HG02981 (cell line): ENCODE measurements at regions not wholly inside any gene's neighbourhood (a gene's known extent, or its start where the extent isn't known, plus 50 kb on each side); places are given as distances from the start of the nearest gene placed in this dataset.
A peak's percentile ranks its signal among the peaks of the same experiment; 100 is the strongest.

ENCODE experiments used
- ATAC-seq: cut with Tn5 transposase; IDR thresholded peaks from one replicate; pipeline ENCODE4 v1.9.1; 2021; ENCODE audit warnings: mild to moderate bottlenecking, moderate library complexity; ENCODE audit not compliant: unreplicated experiment

DNA sequence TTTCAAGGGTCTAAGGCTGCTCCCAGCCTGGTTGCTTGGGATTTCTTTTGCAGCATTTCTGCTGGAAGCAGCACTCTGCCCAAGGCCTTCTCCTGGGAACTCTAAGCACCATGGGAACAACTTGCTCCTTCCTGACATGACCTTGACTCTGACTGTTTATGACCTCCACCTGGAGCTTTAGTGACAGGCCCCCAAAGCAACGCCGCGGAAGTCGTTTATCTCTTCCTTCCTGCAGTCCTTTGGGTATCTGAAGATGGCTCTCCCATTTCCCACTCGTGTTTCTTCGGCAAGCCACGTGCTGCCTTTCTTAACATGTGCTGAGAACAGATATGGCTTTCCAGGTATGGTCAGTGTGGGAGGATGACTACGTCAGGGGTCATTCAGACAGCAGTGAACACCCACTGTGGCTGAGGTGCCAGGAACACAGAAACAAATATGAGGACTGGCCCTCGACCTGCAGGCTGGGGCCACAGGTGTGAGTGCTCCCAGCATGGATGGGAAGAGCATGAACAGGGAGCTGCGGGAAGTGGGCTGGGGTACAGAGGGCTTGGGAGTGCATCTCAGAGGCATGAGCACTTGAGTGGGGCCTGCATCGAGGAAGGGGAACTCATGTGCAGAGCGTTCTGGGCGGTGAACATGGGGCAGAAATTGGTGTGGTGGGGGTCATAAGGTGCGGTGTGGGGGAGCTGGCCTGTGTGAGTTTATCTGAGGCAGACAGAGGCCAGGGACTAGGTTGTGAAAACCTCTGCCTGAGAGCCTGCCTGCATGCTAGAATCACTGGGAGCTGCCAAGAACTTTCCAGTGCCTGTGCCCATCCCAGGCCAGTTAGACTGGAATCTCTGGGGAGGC, 140.5 kb downstream of the TSN start:
- no peak for ATAC-seq

DNA sequence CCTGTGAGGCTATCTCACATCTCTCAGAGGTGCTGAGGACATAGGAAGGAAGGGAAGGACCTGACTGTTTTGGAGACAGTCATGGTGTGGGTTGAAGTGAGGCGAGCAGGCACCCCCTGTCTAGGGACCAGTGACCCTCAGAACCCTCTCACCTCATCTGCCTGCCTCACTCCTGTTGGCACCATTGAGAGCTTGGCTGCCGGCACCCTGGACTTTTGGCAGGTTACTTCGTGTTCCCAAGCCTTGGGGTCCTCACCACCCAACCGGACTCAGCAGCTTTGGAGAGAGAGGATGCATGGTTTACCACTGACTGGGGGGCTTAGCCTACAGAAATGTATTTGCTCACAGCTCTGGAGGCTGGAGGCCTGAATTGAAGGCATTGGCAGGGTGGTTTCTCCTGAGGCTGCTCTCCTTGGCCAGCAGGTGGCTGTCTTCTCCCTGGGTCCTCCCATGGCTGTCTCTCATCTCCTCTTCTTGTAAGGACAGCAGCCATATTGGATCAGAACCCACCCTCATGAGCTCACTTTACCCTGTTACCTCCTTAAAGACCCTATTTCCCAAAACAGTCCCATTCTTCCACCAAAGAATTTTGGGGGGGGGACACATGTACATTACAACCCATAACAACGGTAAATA, 142.0 kb downstream of the TSN start:
- ATAC-seq = peak; percentile 85

DNA sequence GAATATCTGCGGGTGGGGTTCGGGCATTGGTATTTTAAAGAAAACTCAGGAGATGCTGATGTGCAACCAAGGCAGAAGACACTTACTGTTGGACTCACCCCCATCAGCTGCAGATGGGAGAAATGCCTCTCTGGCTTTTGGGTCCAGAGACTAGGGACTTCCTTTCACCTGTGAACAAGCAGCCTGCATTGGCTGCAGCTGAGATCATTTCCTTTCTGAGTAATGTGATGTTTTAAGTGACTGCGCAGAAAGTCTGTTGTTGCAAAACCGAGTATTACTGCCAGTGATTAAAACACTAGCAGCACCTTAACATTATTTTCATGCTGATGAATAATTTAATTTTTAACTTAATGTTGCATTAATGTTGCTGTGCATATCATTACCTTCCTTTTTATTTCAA, 143.0 kb downstream of the TSN start:
- ATAC-seq = no peak

DNA sequence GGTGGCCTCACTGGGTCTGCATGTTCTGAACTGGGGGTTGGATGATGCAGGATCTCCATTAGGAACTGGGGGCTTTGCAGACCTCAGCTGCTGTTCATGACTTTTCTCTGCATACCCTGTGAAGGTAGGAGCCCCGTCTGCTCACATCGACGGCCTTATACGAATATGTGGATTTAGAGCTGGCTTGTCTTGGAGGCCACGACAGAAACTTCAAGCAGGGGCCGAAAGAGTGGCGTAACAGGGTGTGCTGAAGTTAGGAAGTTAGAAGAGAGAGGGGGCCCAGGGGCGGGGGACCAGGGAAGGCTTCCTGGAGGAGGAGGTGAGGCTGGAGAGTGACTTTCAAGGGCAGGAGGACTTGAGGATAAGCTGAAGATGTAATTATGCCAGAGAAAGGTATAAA, 144.9 kb downstream of the TSN start:
- ATAC-seq = no peak

DNA sequence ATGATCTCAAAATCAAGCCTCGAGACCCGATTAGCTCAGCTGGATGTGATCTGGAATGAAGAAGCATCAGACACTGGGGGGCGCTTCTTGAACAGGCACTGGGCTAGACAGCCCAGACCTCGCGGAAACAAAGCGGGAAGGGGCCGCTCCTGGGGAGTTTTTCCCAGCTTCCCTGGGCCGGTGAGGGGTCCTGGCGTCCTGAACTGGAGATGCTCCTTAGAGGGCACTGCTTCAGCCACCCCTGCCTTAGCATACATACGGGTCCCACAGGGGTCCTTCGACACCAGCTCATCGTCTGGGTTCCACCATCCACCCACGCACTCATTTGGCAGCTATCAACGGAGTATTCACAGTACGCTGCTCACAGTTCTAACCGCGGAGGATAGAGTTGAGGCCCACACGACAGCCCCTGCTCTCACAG, 146.7 kb downstream of the TSN start:
- ATAC-seq = no peak

DNA sequence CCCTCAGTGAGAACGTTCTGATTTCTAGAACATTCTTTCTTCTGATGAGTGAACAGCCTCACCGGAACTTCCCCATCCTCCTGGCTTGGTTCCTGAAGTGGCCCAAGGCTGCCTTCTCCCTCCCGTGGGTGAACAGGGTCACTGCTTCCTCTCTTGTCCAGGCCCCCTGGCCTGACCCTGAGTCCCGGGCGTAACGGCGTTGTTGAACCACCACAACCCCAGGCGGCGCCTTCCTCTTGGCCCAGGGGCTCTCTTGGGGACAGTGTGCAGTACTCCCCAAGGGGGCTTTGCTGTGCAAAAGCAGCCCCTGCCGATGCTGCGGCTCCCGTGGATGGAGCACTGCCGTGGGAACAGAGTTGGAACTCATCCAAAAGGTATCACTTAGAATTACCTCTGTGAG, 147.2 kb downstream of the TSN start:
- ATAC-seq = no peak

DNA sequence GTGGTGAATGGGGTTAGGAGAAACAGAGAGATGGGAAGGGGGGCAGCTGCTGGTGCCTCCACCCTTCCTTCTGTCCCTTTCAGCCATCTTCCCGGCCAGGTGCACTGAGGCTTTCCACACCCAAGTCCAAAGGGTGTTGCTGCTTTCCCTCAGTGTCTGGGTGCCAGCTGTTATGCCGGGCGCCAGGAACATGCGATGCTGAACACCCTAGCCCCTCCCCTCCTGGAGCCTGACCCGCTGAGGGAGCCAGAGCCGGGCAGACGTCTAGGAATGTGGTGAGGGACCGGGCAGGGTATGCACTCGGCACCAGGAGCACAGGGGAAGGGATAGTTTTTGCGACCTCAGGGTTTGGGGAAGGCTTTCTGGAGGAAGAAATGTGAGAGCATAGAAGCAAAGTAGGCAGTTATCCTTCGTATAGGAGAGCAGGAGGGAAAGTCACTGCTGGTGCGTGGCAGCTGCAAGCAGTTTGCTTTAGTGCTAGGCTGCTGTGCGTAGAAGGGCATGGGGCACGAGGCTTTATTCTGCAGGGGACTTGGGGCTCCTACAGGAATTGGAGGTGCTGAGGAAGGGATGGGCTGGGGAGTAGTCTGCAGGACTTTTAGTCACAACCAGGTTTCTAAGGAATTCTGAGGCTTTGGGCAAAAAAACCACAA, 147.7 kb downstream of the TSN start:
- no peak for ATAC-seq

DNA sequence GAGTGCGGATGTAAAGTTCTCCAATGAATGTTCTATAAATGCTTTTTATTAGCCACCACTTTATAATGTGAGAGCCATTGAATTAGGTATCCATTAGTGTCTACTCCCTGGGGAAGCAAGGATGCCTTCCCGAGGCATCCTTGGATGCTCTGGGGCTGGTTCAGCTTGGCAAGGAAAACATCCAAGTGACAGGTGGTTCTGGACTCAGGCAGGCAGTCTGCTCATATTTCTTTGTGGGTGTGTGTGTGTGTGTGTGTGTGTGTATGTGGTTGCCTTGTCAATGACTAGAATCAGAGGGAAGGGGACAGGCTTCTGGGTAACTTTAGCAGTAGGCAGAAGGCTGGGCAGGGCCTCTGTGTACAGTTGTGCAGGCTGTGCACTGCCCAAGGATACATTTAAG, 149.2 kb downstream of the TSN start:
- ATAC-seq = no peak

DNA sequence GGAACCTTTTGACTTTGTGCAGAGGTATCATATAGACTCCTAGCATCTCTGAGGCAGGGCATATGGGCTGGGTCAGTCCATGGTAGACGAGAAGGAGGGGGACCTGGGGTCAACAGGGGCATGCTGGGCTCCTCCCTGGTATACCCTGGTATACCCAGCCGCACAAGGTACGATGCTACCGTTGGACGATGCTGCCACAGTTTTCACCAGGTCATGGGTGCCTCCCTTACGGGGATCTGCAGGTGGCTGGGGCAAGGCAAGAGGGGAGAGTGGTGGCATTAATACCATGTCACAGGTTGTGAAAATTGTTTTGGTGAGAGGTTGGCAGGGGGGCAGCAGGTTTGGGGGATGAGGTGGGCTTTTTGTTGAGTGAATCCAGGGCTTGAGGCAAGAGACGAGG, 149.8 kb downstream of the TSN start:
- ATAC-seq = no peak

DNA sequence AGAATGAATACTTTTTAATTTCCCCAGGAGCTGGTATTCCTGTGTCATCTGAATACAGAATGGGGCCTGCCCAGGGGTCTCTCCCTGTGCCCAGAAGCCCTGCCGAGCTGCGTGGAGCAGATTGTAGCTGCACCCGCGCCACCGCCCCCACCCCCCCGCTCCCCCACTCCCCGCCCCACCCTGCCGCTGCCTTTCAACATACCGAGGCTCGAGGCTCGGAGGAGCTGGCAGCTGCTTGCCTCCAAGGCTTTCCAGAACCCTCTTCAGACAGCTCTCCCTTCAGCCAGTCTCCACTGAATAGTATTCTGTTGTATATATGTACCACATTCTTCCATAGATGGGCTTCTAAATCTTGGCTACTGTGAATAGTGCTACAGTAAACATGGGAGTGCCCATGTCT, 150.7 kb downstream of the TSN start:
- ATAC-seq = no peak

DNA sequence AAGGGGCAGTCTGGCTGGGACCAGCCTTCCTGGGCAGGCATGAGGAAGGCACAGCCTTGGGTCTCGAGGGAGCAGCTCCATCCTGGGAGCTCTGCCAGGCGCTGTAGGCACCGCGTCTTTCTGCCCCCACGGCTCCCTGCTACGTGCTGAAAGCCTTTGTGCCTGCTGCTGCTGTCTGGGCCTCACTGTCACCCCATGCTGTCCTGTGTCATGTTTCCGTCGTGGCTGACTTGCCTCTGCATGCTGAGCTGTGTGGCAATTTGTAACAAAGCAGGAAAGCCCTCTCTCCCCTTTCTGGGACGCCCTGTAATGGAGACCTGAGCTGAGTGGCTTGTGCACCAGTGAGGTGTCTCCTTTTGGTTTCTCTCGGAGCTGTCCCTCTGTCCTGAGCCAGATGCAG, 152.5 kb downstream of the TSN start:
- no peak for ATAC-seq

DNA sequence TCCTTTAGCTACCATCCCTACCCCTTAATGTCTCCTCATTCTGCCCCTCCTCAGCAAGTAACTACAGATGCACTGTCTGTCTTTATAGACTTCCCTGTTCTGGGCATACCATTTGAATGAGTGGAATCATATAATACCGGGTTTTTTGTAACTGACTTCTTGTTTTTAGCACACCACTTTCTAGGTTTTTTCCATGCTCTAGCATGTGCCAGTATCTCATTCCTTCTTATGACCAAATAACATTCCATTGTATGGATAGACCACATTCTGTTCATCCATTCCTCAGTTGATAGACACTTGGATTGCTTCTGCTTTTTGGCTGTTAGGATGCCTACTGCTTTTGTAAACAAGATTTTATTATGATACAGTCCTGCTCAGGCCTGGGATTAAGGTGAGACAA, 154.7 kb downstream of the TSN start:
- ATAC-seq = no peak

DNA sequence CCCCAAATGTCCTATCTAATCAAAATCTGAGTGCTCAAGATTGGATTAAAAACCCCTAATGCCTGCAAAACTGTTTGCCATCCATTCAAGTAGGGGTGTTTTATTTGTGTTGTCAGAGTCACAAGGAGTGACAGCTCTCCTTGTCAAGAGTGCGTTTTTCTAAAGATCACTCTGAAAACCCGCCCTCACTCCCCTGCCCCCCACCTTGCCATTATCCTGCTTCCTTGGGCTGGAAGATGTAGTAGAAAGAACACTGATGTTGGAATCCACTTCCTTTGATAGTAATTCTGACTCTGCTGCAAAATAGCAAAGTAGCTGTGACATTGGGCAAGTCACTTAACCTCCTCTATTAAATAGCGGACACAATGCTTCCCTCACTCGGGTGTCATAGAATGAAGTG, 155.6 kb downstream of the TSN start:
- ATAC-seq = no peak

DNA sequence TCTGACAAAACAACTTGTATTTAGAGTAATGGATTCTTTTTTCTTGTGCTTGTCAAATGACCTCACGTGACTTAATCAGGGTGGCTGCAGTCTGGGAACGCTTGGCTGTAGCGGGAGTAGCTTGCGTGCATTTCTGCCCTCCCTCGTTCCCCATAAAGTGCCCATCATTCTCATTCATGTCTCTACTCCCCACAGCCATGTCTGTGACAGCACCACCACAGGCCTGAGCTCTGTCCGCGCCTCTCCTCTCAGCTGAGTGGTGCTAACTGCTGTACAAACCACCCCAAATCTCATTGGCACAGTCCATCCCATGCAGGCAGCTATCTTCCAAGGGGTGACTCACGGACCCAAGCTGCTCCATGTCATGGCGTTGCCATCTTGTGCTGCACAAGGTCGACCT, 161.7 kb downstream of the TSN start:
- no peak for ATAC-seq

DNA sequence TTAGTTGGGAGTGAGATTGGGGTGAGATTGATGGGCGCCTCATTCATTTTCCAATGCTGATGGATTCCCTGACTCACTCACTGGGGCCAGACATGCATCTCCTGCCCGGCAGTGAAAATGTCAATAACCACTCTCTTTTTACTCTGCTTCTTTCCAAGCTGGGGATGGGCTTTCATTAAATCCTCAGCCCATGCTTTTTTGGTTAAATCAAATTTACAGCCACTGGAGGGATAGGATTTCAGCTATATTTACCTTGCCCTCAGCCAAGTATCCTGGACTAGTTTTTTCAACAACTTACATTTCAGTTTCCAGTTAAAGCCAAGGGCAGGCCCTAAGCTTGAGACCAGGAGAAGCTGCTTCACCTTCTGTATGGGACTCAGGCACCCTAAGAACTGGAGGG, 162.8 kb downstream of the TSN start:
- ATAC-seq = no peak

DNA sequence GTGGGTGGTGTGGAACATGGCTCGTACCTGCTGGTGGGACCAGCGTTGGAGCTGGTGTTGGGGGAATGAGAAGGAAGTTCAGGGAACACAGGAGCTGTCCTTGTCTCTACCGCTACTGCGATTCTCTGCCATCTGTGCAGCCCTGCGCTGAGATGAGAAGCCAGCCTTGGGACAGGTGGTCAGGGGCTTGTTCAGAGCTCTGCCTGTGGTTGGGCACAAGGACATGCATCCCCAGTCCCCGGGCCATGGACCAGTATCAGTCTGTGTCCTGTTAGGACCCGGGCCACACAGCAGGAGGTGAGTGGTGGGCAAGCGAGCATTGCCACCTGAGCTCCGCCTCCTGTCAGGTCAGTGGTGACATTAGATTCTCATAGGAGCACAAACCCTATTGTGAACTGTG, 164.4 kb downstream of the TSN start:
- ATAC-seq = no peak

DNA sequence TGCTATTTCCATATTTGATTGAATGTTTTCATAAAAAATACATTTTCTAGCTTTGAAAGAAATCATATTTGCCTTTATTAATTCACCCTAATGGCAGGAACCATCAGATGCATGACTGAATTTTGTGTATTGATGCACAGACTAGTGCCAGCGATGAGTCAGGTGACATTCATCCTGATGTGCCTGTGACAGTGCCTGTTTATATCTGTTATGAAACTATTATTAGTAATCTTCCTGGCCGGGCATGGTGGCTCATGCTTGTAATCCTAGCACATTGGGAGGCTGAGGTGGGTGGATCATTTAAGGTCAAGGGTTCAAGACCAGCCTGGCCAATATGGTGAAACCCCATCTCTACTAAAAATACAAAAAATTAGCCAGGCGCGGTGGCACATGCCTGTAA, 170.0 kb downstream of the TSN start:
- ATAC-seq = no peak

DNA sequence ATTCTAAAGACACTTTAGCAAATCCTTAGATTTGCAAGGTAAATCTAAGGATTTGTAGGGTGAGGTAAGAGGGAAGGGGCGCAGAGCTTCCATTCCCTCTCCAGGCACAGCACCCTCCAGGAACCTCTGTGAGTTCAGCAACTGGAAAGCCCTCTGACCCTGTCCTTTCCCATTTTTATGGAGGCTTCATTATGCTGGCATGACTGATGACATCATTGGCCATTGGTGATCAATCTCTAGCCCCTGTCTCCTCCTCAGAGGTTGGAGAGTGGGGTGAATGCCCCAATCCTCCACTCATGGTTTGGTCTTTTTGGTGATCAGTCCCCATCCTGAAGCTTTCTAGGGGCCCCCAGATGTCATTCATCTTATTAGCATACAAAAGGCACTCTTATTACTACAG, 187.8 kb downstream of the TSN start:
- ATAC-seq = no peak

DNA sequence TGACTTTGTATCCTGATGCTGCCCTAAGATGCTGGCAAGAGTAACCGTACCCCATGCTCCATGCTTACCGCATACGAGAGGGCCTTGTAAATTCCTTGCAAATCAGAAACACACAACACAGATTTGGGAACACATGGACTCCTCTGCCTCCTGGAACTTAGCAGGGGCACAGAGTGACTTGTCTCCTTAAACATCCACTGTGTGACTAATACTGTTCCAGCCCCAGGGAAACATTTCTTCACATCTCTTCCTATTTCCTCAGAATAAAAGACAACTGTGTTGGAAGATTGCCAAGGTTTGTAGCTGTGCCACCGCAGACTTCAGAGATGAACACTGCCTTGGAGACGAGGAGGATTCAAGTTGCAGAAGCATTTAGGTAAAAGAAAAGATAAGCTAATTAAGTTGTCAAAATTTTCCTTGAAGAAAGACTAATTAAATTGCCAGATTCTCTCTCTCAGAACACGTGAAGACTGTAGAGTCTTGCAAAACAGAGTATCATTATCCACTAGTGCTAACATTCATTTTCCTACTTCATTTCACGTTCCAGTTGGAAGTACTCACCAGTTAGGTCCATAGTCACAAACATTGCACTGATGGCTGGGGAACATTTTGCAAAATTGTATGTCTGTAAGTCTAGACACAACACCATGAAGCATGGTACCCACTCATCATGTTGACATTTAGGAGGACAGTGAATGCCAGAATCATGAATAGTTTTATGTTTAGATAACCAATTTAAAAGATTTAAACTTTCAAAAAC, 188.8 kb downstream of the TSN start:
- ATAC-seq = no peak

DNA sequence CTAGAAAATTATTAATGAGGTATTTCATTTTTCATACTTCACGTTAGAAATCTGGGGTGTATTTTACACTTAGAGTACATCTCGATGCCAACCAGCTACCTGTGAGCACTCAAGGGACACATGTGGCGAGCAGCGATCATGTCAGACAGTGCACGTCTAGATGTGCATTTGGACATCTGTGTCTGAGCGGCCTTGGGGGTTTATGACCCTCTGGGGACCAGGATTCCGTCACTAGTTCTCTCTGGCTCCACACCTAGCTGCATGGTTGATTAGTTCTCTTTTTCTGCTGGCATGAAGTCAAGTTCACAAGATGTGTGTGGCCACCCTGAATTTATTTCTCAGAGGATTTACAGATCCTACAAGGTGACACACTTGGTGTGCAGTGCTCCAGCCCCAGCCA, 192.2 kb downstream of the TSN start:
- no peak for ATAC-seq

DNA sequence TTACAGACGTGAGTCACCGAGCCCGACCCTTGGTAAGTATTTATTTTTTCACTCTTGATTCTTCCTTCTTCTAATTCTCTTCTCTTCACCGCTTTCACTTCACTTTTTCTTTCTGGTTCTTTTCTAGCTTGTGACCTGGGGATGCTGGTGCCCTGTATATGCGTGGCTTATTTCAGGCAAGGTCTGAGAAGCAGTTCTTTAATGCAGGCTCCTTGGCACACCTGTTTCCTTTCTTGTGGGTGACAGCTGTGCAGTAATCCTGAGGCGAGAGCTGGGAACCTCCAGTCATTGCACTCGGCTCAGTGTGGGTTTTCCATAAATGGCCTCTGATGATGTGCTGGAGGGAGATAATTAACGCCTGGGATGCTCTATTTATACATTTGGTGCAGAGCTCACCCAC, 193.8 kb downstream of the TSN start:
- ATAC-seq = no peak

DNA sequence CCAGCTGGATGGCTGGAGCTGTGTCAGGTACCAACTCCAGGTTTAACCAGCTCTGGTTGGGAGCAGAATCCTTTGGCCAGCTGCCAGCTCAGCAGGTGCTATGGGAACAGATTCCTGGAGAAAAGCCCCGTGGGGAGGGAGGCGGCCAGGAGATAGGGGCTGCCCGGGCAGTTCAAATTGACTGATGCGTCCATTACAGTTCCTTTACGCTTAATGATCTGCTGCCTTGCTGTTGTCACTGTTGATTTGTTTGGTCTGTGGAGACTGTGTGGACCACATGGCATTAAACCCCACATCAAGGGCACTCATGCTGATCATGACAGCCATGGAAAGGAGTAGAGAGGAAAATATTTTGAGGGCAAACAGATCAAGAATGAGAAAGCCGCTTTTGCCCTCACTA, 200.0 kb downstream of the TSN start:
- ATAC-seq = no peak
